ENCODE measurements at regions not wholly inside any gene's neighbourhood (a gene's known extent, or its start where the extent isn't known, plus 50 kb on each side); places are given as distances from the start of the nearest gene placed in this dataset.

DNA sequence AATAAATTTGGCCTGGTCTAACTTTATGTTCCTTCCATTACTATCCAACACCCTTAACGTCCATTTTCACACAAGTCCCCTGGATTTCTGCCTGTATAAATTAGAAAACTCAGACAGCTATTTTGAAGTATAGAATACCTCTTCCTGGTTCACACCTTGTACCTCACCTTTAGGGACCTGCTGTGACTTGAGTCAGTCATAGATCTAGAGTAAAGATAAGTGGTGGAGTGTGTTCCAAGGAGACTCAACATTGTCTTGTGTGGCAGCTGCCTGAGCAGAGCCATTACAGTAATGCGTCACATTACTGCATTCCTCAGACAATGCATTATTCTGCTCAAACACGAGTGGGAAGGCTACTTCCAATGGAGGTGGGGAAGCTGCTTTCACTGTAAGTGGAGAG lies 513.9 kb downstream of the ADRA2A start:
- no peak overlapping the region for H3K9ac ChIP-seq (ENCODE audit: low read depth, low read length)
- H3K4me3 ChIP-seq (ENCODE audit: insufficient read depth, low read depth, low read length) = no peak overlapping the region
- no peak overlapping the region for H2BK20ac ChIP-seq (ENCODE audit: low read depth, low read length)
- H3K27me3 ChIP-seq (ENCODE audit: control insufficient read depth, insufficient read depth, low read length) = no peaks in the 10 kb centered on the region
- no peak overlapping the region for H3K18ac ChIP-seq (ENCODE audit: low read depth, low read length)
- H2BK15ac ChIP-seq (ENCODE audit: low read depth, low read length) = no peak overlapping the region
- no peaks in the 10 kb centered on the region for H4K20me1 ChIP-seq (ENCODE audit: insufficient read depth, low read length)
- no peak overlapping the region for H3K23ac ChIP-seq (ENCODE audit: low read depth, low read length)
- H3K9me1 ChIP-seq (ENCODE audit: insufficient read depth, low read length) = no peaks in the 10 kb centered on the region
- H3K14ac ChIP-seq (replicated peaks; ENCODE audit: low read depth, low read length) = no peak overlapping the region
- peaks cover 4% of the 10 kb centered on the region; the same call in 1 of the 2 replicates for H3K9me3 ChIP-seq (ENCODE audit: control insufficient read depth, insufficient read depth, low read length)
- no peak overlapping the region for H2AK5ac ChIP-seq (ENCODE audit: low read depth, low read length)
- no peak overlapping the region for H4K5ac ChIP-seq (ENCODE audit: low read depth, low read length)
- dilution Hi-C loops (cut with HindIII; ENCODE audit: low sequenced_read_pairs, unreplicated experiment) = no loop called here
- H4K8ac ChIP-seq (ENCODE audit: low read depth in 2 of 2, low read length in 2 of 2) = no peak overlapping the region
- TF ChIP-seq MXI1 (IDR thresholded peaks at IDR 0.05; ENCODE audit: borderline replicate concordance, low read depth, low read length) (no peak), POLR2A (IDR thresholded peaks at IDR 0.05; ENCODE audit: low read depth, low read length) (no peak), RAD21 (IDR thresholded peaks at IDR 0.05; ENCODE audit: low read length) (no peak), CTCF (conservative IDR thresholded peaks at IDR 0.05; ENCODE audit: low read depth, low read length) (no peak), BHLHE40 (IDR thresholded peaks at IDR 0.05; ENCODE audit: low read depth, low read length) (no peak), RFX5 (IDR thresholded peaks at IDR 0.05; ENCODE audit: low read depth, low read length) (no peak), NFE2L2 (IDR thresholded peaks at IDR 0.05; ENCODE audit: low read depth, low read length) (no peak), MAFK (IDR thresholded peaks at IDR 0.05; ENCODE audit: low read depth, low read length) (no peak), MAZ (IDR thresholded peaks at IDR 0.05; ENCODE audit: borderline replicate concordance, low read depth, low read length) (no peak), ELK1 (IDR thresholded peaks at IDR 0.05; ENCODE audit: borderline replicate concordance, low read depth, low read length) (no peak), CEBPB (IDR thresholded peaks at IDR 0.05; ENCODE audit: low read depth, low read length) (no peak), SMC3 (IDR thresholded peaks at IDR 0.05; ENCODE audit: low read depth, low read length) (no peak), CHD1 (IDR thresholded peaks at IDR 0.05; ENCODE audit: low read depth, low read length) (no peak), USF2 (IDR thresholded peaks at IDR 0.05; ENCODE audit: low read depth, low read length) (no peak), FOS (IDR thresholded peaks at IDR 0.05; ENCODE audit: low read depth, low read length) (no peak)
- H3K79me1 ChIP-seq (ENCODE audit: low read depth in 1 of 2, low read length in 2 of 2) = no peaks in the 10 kb centered on the region
- H3K27ac ChIP-seq (ENCODE audit: insufficient read depth, low read length) = no peak overlapping the region
- H3K4ac ChIP-seq (ENCODE audit: low read depth, low read length) = no peak overlapping the region
- H2AK9ac ChIP-seq (replicated peaks; ENCODE audit: low read depth, low read length, poor library complexity) = no peak overlapping the region
- BruUV-seq (replicated peaks) = no TSS peak
- DNase-seq (no peak), ATAC-seq (ENCODE audit: low read depth) (no peak)
- H4K91ac ChIP-seq (ENCODE audit: insufficient read depth, low read depth, low read length) = no peak overlapping the region
- WGBS, 2 experiments (ENCODE audit: extremely low coverage in 2 of 2, insufficient read length in 1 of 2) = no CpG with 5 or more reads among the region's 3 CpGs
- CTCF ChIA-PET = no interaction called here
- no peaks in the 10 kb centered on the region for H3K36me3 ChIP-seq (ENCODE audit: control insufficient read depth, insufficient read depth, low read length)
- no peak overlapping the region for H2BK5ac ChIP-seq (ENCODE audit: low read depth, low read length, poor library complexity, severe bottlenecking)
- H3K4me1 ChIP-seq (ENCODE audit: control insufficient read depth, insufficient read depth, low read length) = no peaks in the 10 kb centered on the region
- H3K56ac ChIP-seq (ENCODE audit: extremely low read depth, insufficient read depth, low read length) = no peak overlapping the region
- POLR2A ChIA-PET (ENCODE audit: unreplicated experiment) = no interaction called here
- H2AFZ ChIP-seq (replicated peaks; ENCODE audit: low read length, poor library complexity) = no peak overlapping the region
- H2BK120ac ChIP-seq (ENCODE audit: low read depth, low read length) = no peak overlapping the region
- in situ Hi-C loops (cut with MboI; ENCODE audit: low sequenced_read_pairs) = no loop called here
- no peak overlapping the region for H3K4me2 ChIP-seq (ENCODE audit: low read depth, low read length)
- intact Hi-C loops (cut with micrococcal nuclease) = loop anchor here (10.0 kb wide), 2 partner anchors 516 to 666 kb away; partner anchors contain the start of gene ADRA2A
